Activated B cell treated with CpG ODN at 0.5 μM for 24 hours (primary cell): ENCODE measurements at regions not wholly inside any gene's neighbourhood (a gene's known extent, or its start where the extent isn't known, plus 50 kb on each side); places are given as distances from the start of the nearest gene placed in this dataset.

ENCODE experiments used
- ATAC-seq: fragments of 200-7000 bp; cut with Tn5 transposase; one replicate; pipeline ENCODE4 v1.10.0; 2021; ENCODE audit warnings: low read depth, mild to moderate bottlenecking, moderate library complexity
- CTCF ChIA-PET: fragments of 350-600 bp; sonication (Branson Sonifier 250); formaldehyde crosslinking; loops from one replicate; lab custom pipeline; 2021; ENCODE audit warnings: antibody characterized with exemption; lab: Charles Lee
- POLR2A ChIA-PET: fragments of 350-600 bp; sonication (Branson Sonifier 250); formaldehyde crosslinking; loops from one replicate; lab custom pipeline; 2021; ENCODE audit warnings: antibody characterized with exemption; lab: Charles Lee
- DNase-seq: peaks from one replicate; pipeline ENCODE4 v3.0.0; 2022
- H3K27ac Mint-ChIP-seq: one replicate; pipeline ENCODE4 v1.8.0; 2020; ENCODE audit warnings: mixed read lengths
- H3K27me3 Mint-ChIP-seq: one replicate; pipeline ENCODE4 v1.8.0; 2021; ENCODE audit warnings: mixed read lengths
- H3K36me3 Mint-ChIP-seq: one replicate; pipeline ENCODE4 v1.8.0; 2021; ENCODE audit warnings: low read depth, mixed read lengths
- H3K4me1 Mint-ChIP-seq: one replicate; pipeline ENCODE4 v1.8.0; 2021; ENCODE audit warnings: mixed read lengths
- H3K4me3 Mint-ChIP-seq: one replicate; pipeline ENCODE4 v1.8.0; 2020; ENCODE audit warnings: mild to moderate bottlenecking, mixed read lengths
- H3K9me3 Mint-ChIP-seq: one replicate; pipeline ENCODE4 v1.8.0; 2020; ENCODE audit warnings: mixed read lengths
- CTCF ChIP-seq: fragments of 200-600 bp; IDR thresholded peaks from one replicate; pipeline ENCODE4 v1.8.0; 2022; ENCODE audit warnings: antibody characterized with exemption, mild to moderate bottlenecking
- intact Hi-C: fragments of 100-400 bp; cut with micrococcal nuclease; formaldehyde crosslinking; loops from one replicate; pipeline ENCODE4 v1.15.1; 2024

- Mint-ChIP-seq H3K9me3 (no peaks in the 10 kb centered on the region), H3K36me3 (no peaks in the 10 kb centered on the region), H3K27me3 (no peaks in the 10 kb centered on the region), H3K4me1 (no peaks in the 10 kb centered on the region), H3K4me3 (no peak overlapping the region), H3K27ac (no peak overlapping the region)
- DNase-seq = no peak
- POLR2A ChIA-PET = no interaction called here
- TF ChIP-seq CTCF = no peak
- CTCF ChIA-PET = interaction anchor here (1.0 kb wide), 1 partner anchor 60 kb away, joined by 3 read pairs; no protein-coding TSS in a partner anchor
- intact Hi-C loops = no loop called here
- ATAC-seq = no peak
Measured at GRCh38 chr12:63480186-63480585, 188.1 kb downstream of the DPY19L2 start.

- POLR2A ChIA-PET = no interaction called here
- TF ChIP-seq CTCF = no peak
- H3K36me3 Mint-ChIP-seq = no peaks in the 10 kb centered on the region
- intact Hi-C loops = no loop called here
- no peaks in the 10 kb centered on the region for H3K27me3 Mint-ChIP-seq
- no peak for ATAC-seq
- H3K27ac Mint-ChIP-seq = no peak overlapping the region
- no peak overlapping the region for H3K4me3 Mint-ChIP-seq
- DNase-seq = no peak
- CTCF ChIA-PET = no interaction called here
- no peaks in the 10 kb centered on the region for H3K4me1 Mint-ChIP-seq
- peaks cover 5% of the 10 kb centered on the region for H3K9me3 Mint-ChIP-seq
Measured at GRCh38 chr12:63470161-63470560, 198.1 kb downstream of the DPY19L2 start.

- Mint-ChIP-seq H3K36me3 (no peaks in the 10 kb centered on the region), H3K4me3 (no peak overlapping the region), H3K27me3 (no peaks in the 10 kb centered on the region), H3K9me3 (peaks cover 8% of the 10 kb centered on the region), H3K27ac (no peak overlapping the region), H3K4me1 (no peaks in the 10 kb centered on the region)
- POLR2A ChIA-PET = no interaction called here
- TF ChIP-seq CTCF = no peak
- ATAC-seq = no peak
- CTCF ChIA-PET = no interaction called here
- intact Hi-C loops = no loop called here
- DNase-seq = no peak
Measured at GRCh38 chr12:63467951-63468350, 200.3 kb downstream of the DPY19L2 start.

GRCh38 chr12:63457857-63458256 lies 210.4 kb downstream of the DPY19L2 start:
- ATAC-seq = no peak
- H3K4me1 Mint-ChIP-seq = no peaks in the 10 kb centered on the region
- H3K36me3 Mint-ChIP-seq = no peaks in the 10 kb centered on the region
- POLR2A ChIA-PET = no interaction called here
- TF ChIP-seq CTCF = no peak
- H3K27me3 Mint-ChIP-seq = no peaks in the 10 kb centered on the region
- no peak overlapping the region for H3K27ac Mint-ChIP-seq
- no peaks in the 10 kb centered on the region for H3K9me3 Mint-ChIP-seq
- H3K4me3 Mint-ChIP-seq = no peak overlapping the region
- DNase-seq = no peak
- intact Hi-C loops = no loop called here
- CTCF ChIA-PET = no interaction called here

GRCh38 chr12:63457428-63457827 lies 210.9 kb downstream of the DPY19L2 start:
- Mint-ChIP-seq H3K27me3 (no peaks in the 10 kb centered on the region), H3K4me3 (no peak overlapping the region), H3K27ac (no peak overlapping the region), H3K4me1 (no peaks in the 10 kb centered on the region), H3K36me3 (no peaks in the 10 kb centered on the region), H3K9me3 (no peaks in the 10 kb centered on the region)
- POLR2A ChIA-PET = no interaction called here
- intact Hi-C loops = no loop called here
- TF ChIP-seq CTCF = no peak
- no peak for DNase-seq
- CTCF ChIA-PET = no interaction called here
- no peak for ATAC-seq
